HG03521 (cell line): ENCODE measurements at regions not wholly inside any gene's neighbourhood (a gene's known extent, or its start where the extent isn't known, plus 50 kb on each side); places are given as distances from the start of the nearest gene placed in this dataset.

Experiments used
- ATAC-seq: cut with Tn5 transposase; IDR thresholded peaks from one replicate; pipeline ENCODE4 v1.9.1; 2021; ENCODE audit warnings: mild to moderate bottlenecking, moderate library complexity; ENCODE audit not compliant: unreplicated experiment

DNA sequence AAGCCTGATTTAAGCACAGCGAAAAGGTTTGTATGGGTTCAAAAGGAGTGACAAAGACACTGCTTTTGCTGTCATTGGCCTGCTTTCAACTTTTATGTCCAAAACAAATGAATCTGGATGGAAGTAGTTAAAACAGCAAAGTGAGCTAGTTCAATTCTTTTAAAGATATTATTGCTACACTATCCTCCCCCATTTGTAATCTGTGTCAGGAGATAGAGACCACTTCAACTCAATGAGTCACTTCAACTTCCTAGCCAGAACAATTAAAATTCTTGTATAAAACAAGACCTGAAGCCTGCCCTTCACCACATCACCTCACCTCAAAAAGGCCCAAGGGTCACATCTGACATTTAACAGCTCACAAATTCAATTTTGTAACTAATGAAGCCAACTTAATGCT, 364.1 kb upstream of the LYPLAL1 start:
- no peak for ATAC-seq

GRCh38 chr1:218810306-218810705, 363.4 kb upstream of the LYPLAL1 start:
- ATAC-seq = no peak

GRCh38 chr1:218811497-218811896, 362.2 kb upstream of the LYPLAL1 start:
- ATAC-seq = no peak

DNA sequence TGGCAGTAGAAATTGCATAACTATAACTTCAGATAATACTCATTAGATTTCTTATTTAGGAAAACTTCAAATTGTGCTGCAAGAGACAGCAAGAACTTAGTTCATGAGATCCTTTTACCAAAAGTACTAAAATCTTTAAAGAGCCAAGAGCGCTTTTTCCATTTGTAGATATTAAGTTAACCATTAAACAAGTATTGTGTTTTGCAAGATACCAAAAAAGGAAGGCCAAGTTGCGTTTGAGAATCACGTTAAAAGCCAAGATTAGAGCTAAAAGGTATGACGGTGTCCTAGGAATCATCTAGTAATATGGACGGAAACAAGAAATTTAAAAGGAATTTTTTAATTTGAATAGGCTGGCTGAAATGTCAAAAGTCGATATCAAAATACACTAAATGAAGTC, 361.3 kb upstream of the LYPLAL1 start:
- ATAC-seq = no peak

GRCh38 chr1:218813237-218813636, 360.4 kb upstream of the LYPLAL1 start:
- no peak for ATAC-seq

DNA sequence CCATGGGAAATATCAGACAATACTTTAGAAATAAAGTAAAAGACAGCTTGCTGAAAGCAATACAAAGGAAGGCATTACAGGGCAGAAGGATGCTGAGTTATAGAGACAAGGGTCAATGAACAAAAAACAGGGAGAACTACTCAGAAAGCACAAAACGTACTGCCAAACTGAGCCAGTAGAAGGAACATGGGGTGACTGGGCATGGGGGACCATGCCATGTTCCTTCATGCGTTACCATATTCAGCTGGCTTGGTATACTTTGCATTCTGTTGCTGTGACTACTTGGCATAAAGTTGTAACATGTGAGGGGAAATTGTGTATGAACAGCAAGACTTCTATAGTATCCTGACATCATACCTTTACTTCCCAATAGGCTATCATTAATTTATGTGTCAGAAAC, 358.6 kb upstream of the LYPLAL1 start:
- ATAC-seq = no peak

- ATAC-seq = no peak
These were observed 356.6 kb upstream of the LYPLAL1 start for GRCh38 chr1:218817071-218817470.

DNA sequence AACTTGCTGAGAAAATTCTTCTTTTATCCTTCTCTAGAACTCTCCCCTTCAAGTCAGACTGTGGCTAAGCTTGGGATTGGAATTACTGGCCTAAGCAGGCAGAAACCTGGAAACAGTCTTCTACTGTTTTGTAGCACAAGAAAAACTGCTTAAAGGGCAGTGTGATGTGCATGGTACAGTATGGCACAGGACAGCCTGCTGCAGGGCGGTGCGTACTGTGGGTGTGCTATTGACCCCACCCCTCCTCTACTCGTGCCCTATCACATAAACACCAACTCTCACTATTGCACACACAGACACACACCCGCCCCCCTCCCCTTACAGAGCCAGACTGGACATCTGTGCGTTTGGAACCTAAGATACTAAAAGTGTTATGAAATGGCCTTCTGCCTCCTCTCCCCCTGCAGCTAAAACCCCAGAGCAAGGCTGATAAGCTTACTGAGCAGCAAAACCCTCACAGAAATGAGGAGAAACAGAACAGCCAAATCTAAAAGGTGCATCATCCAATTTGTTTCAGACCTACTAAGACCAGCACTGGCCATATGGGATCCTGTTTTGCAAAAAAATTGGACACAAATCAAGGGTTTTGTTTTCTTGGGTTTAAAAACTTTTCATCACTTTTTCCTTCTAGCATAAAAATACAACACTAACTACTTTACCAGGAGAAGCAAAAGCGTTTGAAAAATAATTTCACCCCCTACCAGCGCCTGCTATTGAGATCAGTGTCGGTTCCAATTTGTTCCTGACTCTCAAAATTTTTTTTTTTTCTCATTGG, 355.8 kb upstream of the LYPLAL1 start:
- no peak for ATAC-seq

- ATAC-seq = no peak
These were observed 350.3 kb upstream of the LYPLAL1 start for GRCh38 chr1:218823291-218823900.

DNA sequence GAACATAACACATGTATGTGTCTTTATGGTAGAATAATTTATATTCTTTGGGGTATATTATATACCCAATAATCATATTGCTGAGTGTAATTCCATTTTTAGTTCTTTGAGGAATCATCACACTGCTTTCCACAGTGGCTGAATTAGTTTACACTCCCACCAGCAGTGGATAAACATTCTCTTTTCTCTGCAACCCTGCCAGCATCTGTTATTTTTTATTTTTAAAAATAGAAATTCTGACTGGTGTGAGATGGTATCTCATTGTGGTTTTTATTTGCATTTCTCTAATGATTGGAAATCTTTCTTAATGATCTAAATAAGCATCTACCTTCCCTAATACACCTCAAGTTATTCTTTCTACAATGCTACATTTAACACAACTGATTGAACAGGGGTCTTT, 346.2 kb upstream of the LYPLAL1 start:
- no peak for ATAC-seq

- no peak for ATAC-seq
These were observed 345.5 kb upstream of the LYPLAL1 start for GRCh38 chr1:218828125-218828650.

DNA sequence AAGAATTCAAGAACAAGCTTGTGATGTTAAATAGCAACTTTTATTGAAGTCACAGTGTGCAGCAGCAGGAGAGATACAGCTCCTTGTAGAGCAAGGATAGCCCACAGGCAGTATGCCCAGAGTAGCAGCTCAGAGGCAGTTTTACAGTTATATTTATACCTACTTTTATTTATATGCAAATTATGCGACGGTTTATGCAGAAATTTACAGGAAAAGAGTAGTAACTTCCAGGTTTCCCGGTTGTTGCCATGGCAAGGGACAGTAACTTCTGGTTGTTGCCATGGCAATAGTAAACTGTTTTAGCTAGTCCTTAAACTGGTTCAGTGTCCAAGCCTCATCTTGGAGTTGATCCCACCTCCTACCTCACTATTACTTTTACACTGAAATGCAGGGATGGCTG, 344.6 kb upstream of the LYPLAL1 start:
- no peak for ATAC-seq

DNA sequence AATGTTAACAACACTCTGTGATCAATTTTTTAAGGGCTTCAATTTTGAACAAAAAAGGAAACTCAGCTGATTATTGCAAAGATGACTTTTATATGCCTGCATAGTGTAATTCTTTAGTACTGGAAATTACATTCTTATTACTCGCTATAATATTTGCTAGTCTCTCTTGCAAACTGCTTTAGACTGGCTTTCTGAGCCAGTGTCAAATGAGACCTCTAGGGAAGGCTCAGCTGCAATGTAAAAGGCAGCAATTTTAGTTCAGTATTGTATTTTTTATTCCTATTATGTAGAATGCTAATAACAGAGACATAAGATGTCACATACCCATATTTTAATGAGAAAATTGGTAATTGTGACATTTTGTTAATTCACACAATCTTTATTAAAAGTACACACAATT, 338.1 kb upstream of the LYPLAL1 start:
- no peak for ATAC-seq

GRCh38 chr1:218836264-218836663, 337.4 kb upstream of the LYPLAL1 start:
- no peak for ATAC-seq

- ATAC-seq = no peak
These were observed 336.6 kb upstream of the LYPLAL1 start for GRCh38 chr1:218837051-218837450.

- ATAC-seq = no peak
These were observed 328.1 kb upstream of the LYPLAL1 start for GRCh38 chr1:218845589-218845988.

DNA sequence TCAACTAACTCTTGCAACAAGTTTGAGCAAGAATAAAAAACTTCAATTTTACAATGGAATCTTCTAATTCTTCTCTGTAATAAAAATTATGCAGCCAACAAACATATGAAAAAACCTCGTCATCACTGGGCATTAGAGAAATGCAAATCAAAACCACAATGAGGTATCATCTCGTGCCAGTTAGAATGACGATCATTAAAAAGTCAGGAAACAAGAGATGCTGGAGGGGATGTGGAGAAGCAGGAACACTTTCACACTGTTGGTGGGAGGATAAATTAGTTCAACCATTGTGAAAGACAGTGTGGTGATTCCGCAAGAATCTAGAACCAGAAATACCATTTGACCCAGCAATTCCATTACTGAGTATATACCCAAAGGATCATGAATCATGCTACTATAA, 327.5 kb upstream of the LYPLAL1 start:
- ATAC-seq = no peak

- ATAC-seq = no peak
These were observed 326.4 kb upstream of the LYPLAL1 start for GRCh38 chr1:218847089-218847768.

DNA sequence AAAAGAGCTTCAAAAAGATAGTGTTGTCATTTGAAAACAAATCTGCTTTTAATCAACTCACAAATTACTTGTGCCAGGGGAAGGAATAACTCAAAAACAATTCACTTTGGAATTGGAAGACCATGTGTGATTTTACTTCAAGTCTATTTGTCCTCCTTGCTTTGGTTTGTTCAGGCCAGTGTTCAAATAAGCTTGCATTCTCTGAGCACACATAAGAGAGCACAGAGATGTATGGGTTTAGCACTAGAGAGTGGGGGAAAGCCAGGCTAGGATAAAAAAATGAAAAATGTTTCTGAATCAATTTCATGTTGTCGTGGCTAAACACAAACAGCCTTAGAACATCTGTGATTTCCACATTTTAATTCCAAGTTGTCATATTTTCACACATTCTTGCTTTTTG, 325.7 kb upstream of the LYPLAL1 start:
- ATAC-seq = no peak

DNA sequence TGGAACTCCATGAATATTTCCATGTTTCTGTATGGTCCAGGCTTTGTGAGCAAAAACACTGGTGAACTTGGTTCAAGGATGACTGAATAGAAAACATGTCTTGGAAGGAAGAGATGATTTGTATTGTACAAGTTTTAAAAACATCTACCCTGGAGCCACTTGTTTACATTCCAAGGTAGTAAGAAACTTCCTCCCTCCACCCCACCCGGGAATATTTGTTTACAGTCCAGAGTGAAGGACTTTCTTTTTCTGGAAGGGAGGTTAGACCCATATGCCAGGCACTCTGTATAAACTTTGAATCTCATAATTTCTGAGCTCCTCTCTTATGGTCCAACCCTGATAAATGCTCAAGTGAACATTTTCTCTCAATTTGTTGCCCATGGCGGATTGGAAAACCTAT, 323.3 kb upstream of the LYPLAL1 start:
- ATAC-seq = no peak

DNA sequence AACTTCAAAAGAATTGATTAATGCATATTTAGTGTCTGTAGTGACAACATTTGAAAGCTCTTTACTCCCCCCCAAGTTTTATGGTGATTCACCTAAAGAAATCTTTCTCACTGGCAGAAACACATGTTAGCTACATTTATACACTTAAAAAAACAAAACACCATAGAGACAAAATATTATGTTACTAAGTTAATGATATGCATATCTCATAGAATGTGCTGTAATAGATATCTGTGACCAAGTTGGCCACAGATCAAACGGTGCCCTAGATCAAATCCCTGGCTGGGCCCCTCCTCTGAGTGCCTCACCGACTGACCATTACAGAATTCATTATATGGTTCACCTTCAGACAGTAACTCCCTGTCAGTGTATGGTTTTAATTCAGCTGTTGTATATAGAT, 322.1 kb upstream of the LYPLAL1 start:
- ATAC-seq = no peak

GRCh38 chr1:218852527-218852926, 321.2 kb upstream of the LYPLAL1 start:
- no peak for ATAC-seq
